VCaP (cell line): ENCODE measurements at regions not wholly inside any gene's neighbourhood (a gene's known extent, or its start where the extent isn't known, plus 50 kb on each side); places are given as distances from the start of the nearest gene placed in this dataset.

Source experiments
- H3K27ac ChIP-seq: fragments of 450-650 bp; 2 replicates; pipeline ENCODE4 v1.5.1; 2017
- CTCF ChIP-seq: fragments of 450-650 bp; conservative IDR thresholded peaks from 2 replicates; pipeline ENCODE4 v1.5.1; 2017; ENCODE audit warnings: mild to moderate bottlenecking, moderate library complexity

DNA sequence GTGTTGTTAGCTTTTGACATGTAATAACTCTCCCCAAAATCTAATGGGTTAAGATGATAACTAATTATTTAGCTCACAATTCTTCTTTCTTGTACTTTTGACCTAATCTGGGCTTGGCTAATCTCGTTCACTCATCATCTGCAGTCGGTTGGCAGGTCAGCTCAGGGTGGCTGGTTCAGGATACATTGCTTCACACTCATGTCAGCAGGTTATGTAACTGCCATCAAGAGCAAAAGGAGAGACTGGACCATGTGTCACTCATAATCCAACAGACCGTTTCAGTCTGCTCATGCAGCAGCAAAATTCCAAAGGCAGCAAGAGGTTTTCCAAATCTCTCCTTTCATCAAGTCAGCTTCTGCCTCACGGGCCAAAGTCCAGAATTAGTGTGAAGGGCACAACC lies 998.4 kb upstream of the CTNND2 start:
- TF ChIP-seq CTCF = no peak
- no peak overlapping the region for H3K27ac ChIP-seq

- H3K27ac ChIP-seq = no peak overlapping the region
- no peak for TF ChIP-seq CTCF
Measured at GRCh38 chr5:12901696-12902095, 997.5 kb upstream of the CTNND2 start.

DNA sequence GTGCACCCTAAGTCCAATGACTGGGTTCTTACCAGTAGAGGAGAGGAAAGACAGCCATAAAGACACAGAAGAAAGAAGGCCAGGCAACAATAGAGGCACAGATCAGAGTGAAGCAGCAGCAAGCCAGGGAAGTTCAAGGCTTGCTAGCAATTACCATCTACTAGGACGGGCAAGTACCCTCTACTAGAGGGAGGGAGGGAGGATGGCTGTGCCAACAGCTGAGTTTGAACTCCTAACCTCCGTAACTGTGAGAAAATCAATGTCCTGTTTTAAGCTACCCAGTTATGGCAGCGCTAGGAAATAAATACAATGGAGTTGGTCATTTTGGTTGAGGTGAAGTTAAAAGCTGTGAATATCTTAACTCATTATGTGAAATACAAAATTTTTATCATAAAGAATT lies 991.8 kb upstream of the CTNND2 start:
- TF ChIP-seq CTCF = no peak
- no peak overlapping the region for H3K27ac ChIP-seq

GRCh38 chr5:12885018-12885417 lies 980.8 kb upstream of the CTNND2 start:
- no peak overlapping the region for H3K27ac ChIP-seq
- TF ChIP-seq CTCF = no peak

DNA sequence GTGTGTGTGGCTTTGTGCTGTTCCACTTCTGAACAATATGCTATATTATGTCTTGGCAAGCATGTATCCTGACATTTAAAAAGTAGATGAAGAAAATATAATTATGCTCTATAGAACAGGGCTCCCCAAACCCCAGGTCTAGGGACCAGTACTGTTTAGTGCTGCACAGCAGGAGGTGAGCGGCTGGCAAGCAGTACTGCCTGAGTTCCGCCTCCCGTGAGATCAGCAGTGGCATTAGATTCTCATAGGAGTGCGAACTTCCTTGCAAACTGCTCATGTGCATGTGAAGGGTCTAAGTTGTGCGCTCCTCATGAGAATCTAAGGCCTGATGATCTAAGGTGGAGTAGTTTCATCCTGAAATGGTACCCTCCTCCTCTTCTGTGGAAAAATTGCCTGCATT lies 979.1 kb upstream of the CTNND2 start:
- no peak overlapping the region for H3K27ac ChIP-seq
- no peak for TF ChIP-seq CTCF

GRCh38 chr5:12876541-12877298 lies 972.5 kb upstream of the CTNND2 start:
- TF ChIP-seq CTCF = no peak
- no peak overlapping the region for H3K27ac ChIP-seq

DNA sequence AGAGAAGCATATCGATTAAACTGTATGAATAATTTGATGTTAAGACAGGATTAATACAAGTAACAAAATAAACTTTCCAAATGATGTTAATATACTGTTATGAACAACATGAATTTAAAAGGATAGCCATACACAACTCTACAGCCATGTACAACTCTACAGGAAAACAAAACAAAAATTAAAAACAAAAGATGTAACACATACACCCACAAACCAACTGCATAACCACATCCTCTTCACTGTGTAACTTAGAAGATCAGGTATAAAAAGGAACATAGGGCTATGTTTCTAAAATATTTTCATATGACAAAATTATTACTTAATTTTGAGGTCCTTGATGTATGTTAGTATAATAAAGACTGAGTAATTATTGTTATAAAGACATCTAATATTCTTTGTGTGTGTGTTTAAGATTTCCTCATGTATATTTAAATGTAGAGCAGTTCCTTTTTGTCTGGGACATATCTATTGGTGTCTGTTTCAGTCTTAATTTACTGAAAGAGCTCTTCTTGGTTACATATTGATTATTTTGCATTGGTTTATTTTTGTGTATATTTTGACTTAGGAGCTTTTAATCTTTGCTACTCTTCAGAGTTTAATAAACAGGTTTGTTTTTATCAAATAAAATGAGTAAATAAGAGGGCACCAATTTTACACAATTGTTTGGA lies 966.8 kb upstream of the CTNND2 start:
- no peak for TF ChIP-seq CTCF
- no peak overlapping the region for H3K27ac ChIP-seq
